ENCODE measurements at regions not wholly inside any gene's neighbourhood (a gene's known extent, or its start where the extent isn't known, plus 50 kb on each side); places are given as distances from the start of the nearest gene placed in this dataset.

DNA sequence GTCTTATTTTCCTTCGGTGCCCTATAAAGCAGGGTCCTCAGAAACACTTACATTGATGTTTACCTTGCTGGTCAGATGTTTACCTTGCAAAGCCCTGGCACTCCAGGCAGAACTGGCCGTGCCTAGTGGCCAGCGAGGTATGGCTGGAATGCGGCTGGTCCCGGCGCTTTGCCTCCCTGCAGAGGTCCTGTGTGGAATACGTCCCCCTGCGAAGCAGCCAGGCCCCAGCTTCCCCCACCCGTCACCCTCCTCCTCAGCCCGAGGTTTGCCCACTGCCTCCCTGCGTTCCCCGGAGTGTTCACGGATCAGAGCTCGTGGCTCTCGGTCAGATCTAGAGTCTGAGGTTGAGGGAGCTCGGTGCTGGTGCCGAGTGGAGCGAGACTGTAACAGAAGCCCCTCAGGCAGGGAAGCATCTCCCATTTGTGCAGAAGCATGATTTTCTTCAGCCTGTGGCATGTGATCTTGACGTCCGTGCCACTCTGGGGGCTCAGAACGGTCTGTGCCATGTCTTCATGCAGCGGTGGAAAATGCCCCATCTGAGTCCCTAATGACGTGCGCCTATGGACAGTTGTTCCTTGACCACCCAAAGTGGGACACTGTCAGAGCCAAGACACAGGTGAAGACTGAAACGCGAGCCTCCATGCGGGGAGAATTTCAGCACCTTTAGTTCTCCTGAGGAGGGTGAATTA is 54.8 kb upstream of the SOX1 start:
- no peak for DNase-seq
- no peak overlapping the region for H3K4me2 ChIP-seq
- H3K36me3 ChIP-seq (replicated peaks in 1 of 2; ENCODE audit: control insufficient read depth in 1 of 2, insufficient read depth in 2 of 2, low read length in 1 of 2): no peaks in the 10 kb centered on the region
- no peaks in the 10 kb centered on the region for H3F3A ChIP-seq (replicated peaks; ENCODE audit: insufficient read depth)
- H3K9ac ChIP-seq: no peak overlapping the region
- H3K79me2 ChIP-seq (ENCODE audit: insufficient read depth): no peaks in the 10 kb centered on the region
- H3K4me3 ChIP-seq (ENCODE audit: low read depth in 2 of 2, low read length in 1 of 2): no peak overlapping the region
- H4K20me1 ChIP-seq (ENCODE audit: insufficient read depth): no peaks in the 10 kb centered on the region
- WGBS (ENCODE audit: low lambda C conversion rate): 3% methylated on average over 9 of the region's 27 CpGs
- no peaks in the 10 kb centered on the region for H3K9me2 ChIP-seq
- H2AFZ ChIP-seq (ENCODE audit: low read depth): no peak overlapping the region
- H3K27me3 ChIP-seq (ENCODE audit: insufficient read depth): no peaks in the 10 kb centered on the region; the same call in 1 of the 2 replicates
- POLR2A ChIA-PET: no interaction called here
- no peak overlapping the region for H3K27ac ChIP-seq (ENCODE audit: low read depth in 2 of 2, low read length in 1 of 2)
- CTCF ChIA-PET: no interaction called here
- TF ChIP-seq MAX (IDR thresholded peaks at IDR 0.05; ENCODE audit: low read depth): no peak
- TF ChIP-seq, protein P1, sequence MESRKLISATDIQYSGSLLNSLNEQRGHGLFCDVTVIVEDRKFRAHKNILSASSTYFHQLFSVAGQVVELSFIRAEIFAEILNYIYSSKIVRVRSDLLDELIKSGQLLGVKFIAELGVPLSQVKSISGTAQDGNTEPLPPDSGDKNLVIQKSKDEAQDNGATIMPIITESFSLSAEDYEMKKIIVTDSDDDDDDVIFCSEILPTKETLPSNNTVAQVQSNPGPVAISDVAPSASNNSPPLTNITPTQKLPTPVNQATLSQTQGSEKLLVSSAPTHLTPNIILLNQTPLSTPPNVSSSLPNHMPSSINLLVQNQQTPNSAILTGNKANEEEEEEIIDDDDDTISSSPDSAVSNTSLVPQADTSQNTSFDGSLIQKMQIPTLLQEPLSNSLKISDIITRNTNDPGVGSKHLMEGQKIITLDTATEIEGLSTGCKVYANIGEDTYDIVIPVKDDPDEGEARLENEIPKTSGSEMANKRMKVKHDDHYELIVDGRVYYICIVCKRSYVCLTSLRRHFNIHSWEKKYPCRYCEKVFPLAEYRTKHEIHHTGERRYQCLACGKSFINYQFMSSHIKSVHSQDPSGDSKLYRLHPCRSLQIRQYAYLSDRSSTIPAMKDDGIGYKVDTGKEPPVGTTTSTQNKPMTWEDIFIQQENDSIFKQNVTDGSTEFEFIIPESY (IDR thresholded peaks at IDR 0.05; ENCODE audit: borderline replicate concordance, low read depth): no peak
- TF ChIP-seq FOXJ3 (CRISPR knock-in tag; IDR thresholded peaks at IDR 0.05): no peak
- no peak for TF ChIP-seq RAD21 (IDR thresholded peaks at IDR 0.05; ENCODE audit: low read length)
- TF ChIP-seq, protein P2, sequence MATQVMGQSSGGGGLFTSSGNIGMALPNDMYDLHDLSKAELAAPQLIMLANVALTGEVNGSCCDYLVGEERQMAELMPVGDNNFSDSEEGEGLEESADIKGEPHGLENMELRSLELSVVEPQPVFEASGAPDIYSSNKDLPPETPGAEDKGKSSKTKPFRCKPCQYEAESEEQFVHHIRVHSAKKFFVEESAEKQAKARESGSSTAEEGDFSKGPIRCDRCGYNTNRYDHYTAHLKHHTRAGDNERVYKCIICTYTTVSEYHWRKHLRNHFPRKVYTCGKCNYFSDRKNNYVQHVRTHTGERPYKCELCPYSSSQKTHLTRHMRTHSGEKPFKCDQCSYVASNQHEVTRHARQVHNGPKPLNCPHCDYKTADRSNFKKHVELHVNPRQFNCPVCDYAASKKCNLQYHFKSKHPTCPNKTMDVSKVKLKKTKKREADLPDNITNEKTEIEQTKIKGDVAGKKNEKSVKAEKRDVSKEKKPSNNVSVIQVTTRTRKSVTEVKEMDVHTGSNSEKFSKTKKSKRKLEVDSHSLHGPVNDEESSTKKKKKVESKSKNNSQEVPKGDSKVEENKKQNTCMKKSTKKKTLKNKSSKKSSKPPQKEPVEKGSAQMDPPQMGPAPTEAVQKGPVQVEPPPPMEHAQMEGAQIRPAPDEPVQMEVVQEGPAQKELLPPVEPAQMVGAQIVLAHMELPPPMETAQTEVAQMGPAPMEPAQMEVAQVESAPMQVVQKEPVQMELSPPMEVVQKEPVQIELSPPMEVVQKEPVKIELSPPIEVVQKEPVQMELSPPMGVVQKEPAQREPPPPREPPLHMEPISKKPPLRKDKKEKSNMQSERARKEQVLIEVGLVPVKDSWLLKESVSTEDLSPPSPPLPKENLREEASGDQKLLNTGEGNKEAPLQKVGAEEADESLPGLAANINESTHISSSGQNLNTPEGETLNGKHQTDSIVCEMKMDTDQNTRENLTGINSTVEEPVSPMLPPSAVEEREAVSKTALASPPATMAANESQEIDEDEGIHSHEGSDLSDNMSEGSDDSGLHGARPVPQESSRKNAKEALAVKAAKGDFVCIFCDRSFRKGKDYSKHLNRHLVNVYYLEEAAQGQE (IDR thresholded peaks at IDR 0.05; ENCODE audit: low read depth, low read length): no peak
- TF ChIP-seq CTCF (IDR thresholded peaks at IDR 0.05): no peak
- no peak for TF ChIP-seq SMC3 (IDR thresholded peaks at IDR 0.05; ENCODE audit: low read depth, low read length)
- no peak for TF ChIP-seq CHD2 (IDR thresholded peaks at IDR 0.05; ENCODE audit: low read length, partially characterized antibody)
- TF ChIP-seq ELF1 (IDR thresholded peaks at IDR 0.05): no peak
- TF ChIP-seq GABPA (IDR thresholded peaks at IDR 0.05; ENCODE audit: low read depth): no peak
- TF ChIP-seq USF1 (IDR thresholded peaks at IDR 0.05; ENCODE audit: borderline replicate concordance, low read depth): no peak
- TF ChIP-seq FOXM1 (IDR thresholded peaks at IDR 0.05; ENCODE audit: low read depth): no peak
- TF ChIP-seq TAF1 (IDR thresholded peaks at IDR 0.05; ENCODE audit: borderline replicate concordance, low read depth, low read length): no peak
- H3K4me1 ChIP-seq (ENCODE audit: control insufficient read depth in 1 of 2, insufficient read depth in 2 of 2, low read depth in 1 of 2, low read length in 1 of 2): no peaks in the 10 kb centered on the region
- H3K9me3 ChIP-seq: no peaks in the 10 kb centered on the region

Measured in SK-N-SH (cell line).